Activated CD8-positive, alpha-beta T cell treated with anti-CD3 and anti-CD28 coated beads for 36 hours (primary cell): ENCODE measurements at regions not wholly inside any gene's neighbourhood (a gene's known extent, or its start where the extent isn't known, plus 50 kb on each side); places are given as distances from the start of the nearest gene placed in this dataset.

ENCODE experiments used
- ATAC-seq: fragments of 200-7000 bp; cut with Tn5 transposase; one replicate; pipeline ENCODE4 v1.10.0; 2021; ENCODE audit warnings: mild to moderate bottlenecking, moderate library complexity
- CTCF ChIA-PET: fragments of 350-600 bp; sonication (Branson Sonifier 250); formaldehyde crosslinking; loops from one replicate; lab custom pipeline; 2021; ENCODE audit warnings: antibody characterized with exemption; lab: Charles Lee
- POLR2A ChIA-PET: fragments of 350-600 bp; sonication (Branson Sonifier 250); formaldehyde crosslinking; loops from one replicate; lab custom pipeline; 2021; ENCODE audit warnings: antibody characterized with exemption; lab: Charles Lee
- DNase-seq: peaks from one replicate; pipeline ENCODE4 v3.0.0-alpha.2; 2020
- H3K27ac Mint-ChIP-seq: one replicate; pipeline ENCODE4 v1.8.0; 2021; ENCODE audit warnings: mild to moderate bottlenecking, mixed read lengths
- H3K27me3 Mint-ChIP-seq: one replicate; pipeline ENCODE4 v1.8.0; 2021; ENCODE audit warnings: mixed read lengths
- H3K36me3 Mint-ChIP-seq: one replicate; pipeline ENCODE4 v1.8.0; 2021; ENCODE audit warnings: low read depth, mixed read lengths
- H3K4me1 Mint-ChIP-seq: one replicate; pipeline ENCODE4 v1.8.0; 2021; ENCODE audit warnings: low read depth, mixed read lengths
- H3K4me3 Mint-ChIP-seq: one replicate; pipeline ENCODE4 v1.8.0; 2021; ENCODE audit warnings: mild to moderate bottlenecking, moderate library complexity, mixed read lengths
- H3K9me3 Mint-ChIP-seq: one replicate; pipeline ENCODE4 v1.8.0; 2021; ENCODE audit warnings: mixed read lengths
- CTCF ChIP-seq: fragments of 200-600 bp; IDR thresholded peaks from one replicate; pipeline ENCODE4 v1.8.0; 2022; ENCODE audit warnings: antibody characterized with exemption, mild to moderate bottlenecking
- intact Hi-C: fragments of 100-400 bp; cut with micrococcal nuclease; formaldehyde crosslinking; loops from one replicate; pipeline ENCODE4 v1.10.0; 2022

GRCh38 chr4:185912779-185913178, 100.8 kb upstream of the SORBS2 start:
- Mint-ChIP-seq H3K27me3 (peaks cover 2% of the 10 kb centered on the region), H3K4me1 (no peaks in the 10 kb centered on the region), H3K36me3 (no peaks in the 10 kb centered on the region), H3K4me3 (no peak overlapping the region), H3K27ac (no peak overlapping the region), H3K9me3 (no peaks in the 10 kb centered on the region)
- no peak for DNase-seq
- intact Hi-C loops = no loop called here
- ChIA-PET CTCF (no interaction called here), POLR2A (no interaction called here)
- ATAC-seq = no peak
- no peak for TF ChIP-seq CTCF

- ChIA-PET POLR2A (no interaction called here), CTCF (no interaction called here)
- DNase-seq = no peak
- H3K4me1 Mint-ChIP-seq = no peaks in the 10 kb centered on the region
- H3K4me3 Mint-ChIP-seq = no peak overlapping the region
- H3K27me3 Mint-ChIP-seq = peaks cover 2% of the 10 kb centered on the region
- no peak for ATAC-seq
- H3K9me3 Mint-ChIP-seq = no peaks in the 10 kb centered on the region
- no peak for TF ChIP-seq CTCF
- intact Hi-C loops = no loop called here
- no peaks in the 10 kb centered on the region for H3K36me3 Mint-ChIP-seq
- H3K27ac Mint-ChIP-seq = no peak overlapping the region
These were observed 102.7 kb upstream of the SORBS2 start for GRCh38 chr4:185914583-185915199.

GRCh38 chr4:185915271-185915670, 103.3 kb upstream of the SORBS2 start:
- no peak for ATAC-seq
- POLR2A ChIA-PET = no interaction called here
- H3K27ac Mint-ChIP-seq = no peak overlapping the region

GRCh38 chr4:185915817-185916216, 103.8 kb upstream of the SORBS2 start:
- ChIA-PET CTCF (no interaction called here), POLR2A (no interaction called here)
- TF ChIP-seq CTCF = no peak

More at GRCh38 chr4:185915271-185915670, 103.3 kb upstream of the SORBS2 start:
- intact Hi-C loops = no loop called here
- H3K36me3 Mint-ChIP-seq = no peaks in the 10 kb centered on the region
- peaks cover 2% of the 10 kb centered on the region for H3K27me3 Mint-ChIP-seq
- no peaks in the 10 kb centered on the region for H3K9me3 Mint-ChIP-seq
- no peaks in the 10 kb centered on the region for H3K4me1 Mint-ChIP-seq
- CTCF ChIA-PET = no interaction called here
- no peak overlapping the region for H3K4me3 Mint-ChIP-seq
- no peak for DNase-seq
- TF ChIP-seq CTCF = no peak

GRCh38 chr4:185916231-185916630, 104.2 kb upstream of the SORBS2 start:
- CTCF ChIA-PET = no interaction called here
- DNase-seq (no peak), ATAC-seq (no peak)
- Mint-ChIP-seq H3K4me3 (no peak overlapping the region), H3K9me3 (no peaks in the 10 kb centered on the region), H3K36me3 (no peaks in the 10 kb centered on the region), H3K4me1 (no peaks in the 10 kb centered on the region), H3K27ac (no peak overlapping the region), H3K27me3 (peaks cover 2% of the 10 kb centered on the region)
- TF ChIP-seq CTCF = no peak
- intact Hi-C loops = no loop called here
- POLR2A ChIA-PET = no interaction called here

More at GRCh38 chr4:185915817-185916216, 103.8 kb upstream of the SORBS2 start:
- H3K4me1 Mint-ChIP-seq = no peaks in the 10 kb centered on the region
- H3K36me3 Mint-ChIP-seq = no peaks in the 10 kb centered on the region
- peaks cover 2% of the 10 kb centered on the region for H3K27me3 Mint-ChIP-seq
- no peak overlapping the region for H3K27ac Mint-ChIP-seq
- ATAC-seq = no peak
- H3K4me3 Mint-ChIP-seq = no peak overlapping the region
- H3K9me3 Mint-ChIP-seq = no peaks in the 10 kb centered on the region
- no peak for DNase-seq
- intact Hi-C loops = no loop called here
